Spleen (tissue), 7 donors: ENCODE measurements at regions not wholly inside any gene's neighbourhood (a gene's known extent, or its start where the extent isn't known, plus 50 kb on each side); places are given as distances from the start of the nearest gene placed in this dataset.

Experiments used
- POLR2A ChIP-seq, 3 donors: fragments of 450-650 bp; IDR thresholded peaks; one replicate each; pipeline ENCODE4 v1.5.1; 2017; ENCODE audit warnings: antibody characterized with exemption in 3 of 3, mild to moderate bottlenecking in 1 of 3
- POLR2AphosphoS5 ChIP-seq, 3 donors: sonication (generic); formaldehyde crosslinking; IDR thresholded peaks; one replicate each; pipeline ENCODE4 v1.5.1; 2017; ENCODE audit warnings: antibody characterized with exemption in 3 of 3
- TF ChIP-seq, protein P1 (sequence below), 11 experiments: fragments of 200-600 bp in 7 of 11; fragments of 450-650 bp in 4 of 11; sonication (generic) in 4 of 11; IDR thresholded peaks in 8 of 11; conservative IDR thresholded peaks in 3 of 11; 1 replicate in 7 of 11; 2 replicates in 4 of 11; pipeline versions ENCODE4 v1.4.0 to v1.8.0; 2016 to 2021; ENCODE audit warnings: antibody characterized with exemption in 11 of 11, inconsistent platforms in 4 of 11, mild to moderate bottlenecking in 1 of 11
- donor health status: DM: no; HTN: no; CAD: no; lungs with moderate emphysema.
- donor health status: DM: no; HTN: no; CAD: no.
- donor health status: DM: no; HTN: no; CAD: no.

DNA sequence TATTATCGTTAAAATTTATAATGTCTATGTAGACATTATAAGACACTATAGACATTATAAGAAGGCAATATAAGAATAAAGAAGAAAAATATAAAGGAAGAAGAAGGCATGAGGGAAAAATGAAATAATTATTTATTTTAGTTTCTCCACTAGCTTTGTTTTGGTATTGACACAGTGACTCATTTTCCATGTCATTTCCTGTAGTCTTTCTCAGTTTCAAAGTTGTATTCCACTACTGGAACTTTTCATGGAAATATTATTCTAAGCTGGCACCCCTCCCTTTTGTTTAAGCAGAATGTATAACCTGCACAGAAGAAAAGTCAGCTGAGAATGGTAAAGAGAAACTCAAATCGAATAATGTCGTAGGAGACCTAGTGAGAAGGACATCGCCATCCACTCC is 234.2 kb upstream of the NETO1 start:
- TF ChIP-seq, protein P1, sequence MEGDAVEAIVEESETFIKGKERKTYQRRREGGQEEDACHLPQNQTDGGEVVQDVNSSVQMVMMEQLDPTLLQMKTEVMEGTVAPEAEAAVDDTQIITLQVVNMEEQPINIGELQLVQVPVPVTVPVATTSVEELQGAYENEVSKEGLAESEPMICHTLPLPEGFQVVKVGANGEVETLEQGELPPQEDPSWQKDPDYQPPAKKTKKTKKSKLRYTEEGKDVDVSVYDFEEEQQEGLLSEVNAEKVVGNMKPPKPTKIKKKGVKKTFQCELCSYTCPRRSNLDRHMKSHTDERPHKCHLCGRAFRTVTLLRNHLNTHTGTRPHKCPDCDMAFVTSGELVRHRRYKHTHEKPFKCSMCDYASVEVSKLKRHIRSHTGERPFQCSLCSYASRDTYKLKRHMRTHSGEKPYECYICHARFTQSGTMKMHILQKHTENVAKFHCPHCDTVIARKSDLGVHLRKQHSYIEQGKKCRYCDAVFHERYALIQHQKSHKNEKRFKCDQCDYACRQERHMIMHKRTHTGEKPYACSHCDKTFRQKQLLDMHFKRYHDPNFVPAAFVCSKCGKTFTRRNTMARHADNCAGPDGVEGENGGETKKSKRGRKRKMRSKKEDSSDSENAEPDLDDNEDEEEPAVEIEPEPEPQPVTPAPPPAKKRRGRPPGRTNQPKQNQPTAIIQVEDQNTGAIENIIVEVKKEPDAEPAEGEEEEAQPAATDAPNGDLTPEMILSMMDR (IDR thresholded peaks at IDR 0.05 in 8 of 11, conservative IDR thresholded peaks at IDR 0.05 in 3 of 11), result no peak
- TF ChIP-seq POLR2A (IDR thresholded peaks at IDR 0.05), result no peak
- TF ChIP-seq POLR2AphosphoS5 (IDR thresholded peaks at IDR 0.05), result no peak
